Spinal cord (tissue), 9 donors: ENCODE measurements at regions not wholly inside any gene's neighbourhood (a gene's known extent, or its start where the extent isn't known, plus 50 kb on each side); places are given as distances from the start of the nearest gene placed in this dataset.

ENCODE experiments used
- DNase-seq, 6 donors: peaks; one replicate each; pipeline versions ENCODE4 v3.0.0 to v3.0.0-alpha.2; 2013 to 2015; ENCODE audit warnings: low spot score in 6 of 6, low read depth in 4 of 6
- H3K27ac ChIP-seq: one replicate; pipeline ENCODE4 v1.5.1; 2013; ENCODE audit warnings: low read depth, low read length, control low read depth
- H3K27me3 ChIP-seq: one replicate; pipeline ENCODE4 v1.6.1; 2013; ENCODE audit warnings: low read length; ENCODE audit not compliant: control insufficient read depth, insufficient read depth
- H3K36me3 ChIP-seq: one replicate; pipeline ENCODE4 v1.6.1; 2013; ENCODE audit warnings: low read length; ENCODE audit not compliant: control insufficient read depth, insufficient read depth
- H3K4me1 ChIP-seq: one replicate; pipeline ENCODE4 v1.6.1; 2013; ENCODE audit warnings: low read length; ENCODE audit not compliant: control insufficient read depth, insufficient read depth
- H3K4me3 ChIP-seq: one replicate; pipeline ENCODE4 v1.5.1; 2013; ENCODE audit warnings: low read depth, low read length, control low read depth
- H3K9me3 ChIP-seq: one replicate; pipeline ENCODE4 v1.6.1; 2013; ENCODE audit warnings: low read length; ENCODE audit not compliant: control insufficient read depth, insufficient read depth
- WGBS: methylation state at CpG from one replicate; pipeline ENCODE4 v1.1.5; 2013; ENCODE audit warnings: missing lambda C conversion rate; ENCODE audit not compliant: insufficient coverage; 5-methylcytosine and 5-hydroxymethylcytosine counted together
- donor health status: healthy.

DNA sequence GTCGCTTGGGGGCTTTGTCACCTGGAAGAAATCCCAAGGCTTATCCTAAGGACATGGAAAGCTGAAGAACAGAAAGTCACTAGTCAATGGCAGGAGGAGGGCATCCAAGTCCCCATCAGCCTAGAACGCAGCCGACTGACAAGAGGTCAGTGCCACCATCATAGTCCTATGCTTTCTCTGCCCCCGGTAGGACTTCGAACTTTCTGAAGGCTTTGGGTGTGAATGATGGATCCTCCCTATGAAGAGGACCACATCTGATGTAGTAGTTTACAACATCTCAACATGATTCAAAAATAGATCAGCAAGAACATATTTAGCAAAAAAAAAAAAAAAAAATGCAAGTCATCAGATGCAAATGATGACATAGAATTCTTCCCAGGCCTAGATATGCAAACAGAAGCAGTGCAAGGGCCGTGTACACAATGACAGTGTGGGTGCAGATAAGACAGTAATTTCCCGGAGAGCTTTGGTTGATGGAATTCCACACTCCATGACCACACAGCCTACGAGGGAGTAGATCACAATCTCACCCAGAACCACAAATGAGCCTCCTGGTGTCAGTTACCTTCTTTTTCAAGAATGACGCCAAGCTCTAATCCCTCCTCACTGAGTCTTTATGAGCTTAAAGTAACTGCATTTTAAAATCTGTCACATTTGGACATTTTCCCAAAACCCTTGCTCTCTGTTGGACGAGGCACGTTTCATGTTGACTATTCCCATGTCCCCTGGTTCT lies 88.2 kb downstream of the PSMG1 start:
- no peaks in the 10 kb centered on the region for H3K9me3 ChIP-seq
- H3K36me3 ChIP-seq: no peaks in the 10 kb centered on the region
- DNase-seq: peak in 1 of 6 donors; percentile 52
- H3K27me3 ChIP-seq: no peaks in the 10 kb centered on the region
- H3K27ac ChIP-seq: no peak overlapping the region
- WGBS: 80% methylated on average over 8 of the region's 11 CpGs
- H3K4me3 ChIP-seq: no peak overlapping the region
- peaks cover 29% of the 10 kb centered on the region for H3K4me1 ChIP-seq

DNA sequence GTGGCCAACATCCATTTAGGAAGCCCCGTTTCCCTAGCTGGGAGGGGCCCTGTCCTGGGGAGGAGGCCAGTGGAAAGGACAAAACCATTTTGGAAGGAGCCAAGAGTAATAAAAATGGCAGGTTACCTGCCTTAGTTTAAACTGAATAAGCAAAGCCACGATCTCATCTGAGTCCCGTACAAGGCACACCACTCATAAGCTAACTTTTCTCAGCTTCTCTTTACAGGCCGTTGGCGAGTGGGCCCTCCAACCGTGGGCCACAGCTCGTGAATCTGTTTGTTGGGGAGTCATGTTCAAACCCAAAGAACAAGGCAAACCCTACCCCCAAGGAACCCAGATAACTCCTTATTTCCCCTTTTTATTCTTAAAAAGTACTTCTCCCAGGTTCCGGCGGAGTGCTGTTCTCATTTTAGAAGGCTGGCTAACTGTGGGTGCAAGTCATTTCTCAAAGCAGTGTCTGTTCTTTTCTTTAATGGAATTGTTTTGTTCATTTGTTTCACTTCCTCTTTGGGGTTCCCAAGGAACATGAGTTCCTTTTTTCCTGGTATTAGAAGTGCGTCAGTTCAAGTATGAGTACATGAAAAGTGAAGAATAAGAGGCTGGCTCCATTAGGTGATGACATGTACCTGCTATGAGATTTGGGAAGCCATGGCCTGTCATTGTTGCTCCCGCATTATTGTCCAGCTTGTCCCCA lies 89.0 kb downstream of the PSMG1 start:
- H3K4me1 ChIP-seq: peaks cover 29% of the 10 kb centered on the region
- no peaks in the 10 kb centered on the region for H3K36me3 ChIP-seq
- no peaks in the 10 kb centered on the region for H3K27me3 ChIP-seq
- WGBS: 88% methylated on average over 9 of the region's 11 CpGs
- no peaks in the 10 kb centered on the region for H3K9me3 ChIP-seq
- no peak for DNase-seq
- H3K27ac ChIP-seq: no peak overlapping the region
- H3K4me3 ChIP-seq: no peak overlapping the region

DNA sequence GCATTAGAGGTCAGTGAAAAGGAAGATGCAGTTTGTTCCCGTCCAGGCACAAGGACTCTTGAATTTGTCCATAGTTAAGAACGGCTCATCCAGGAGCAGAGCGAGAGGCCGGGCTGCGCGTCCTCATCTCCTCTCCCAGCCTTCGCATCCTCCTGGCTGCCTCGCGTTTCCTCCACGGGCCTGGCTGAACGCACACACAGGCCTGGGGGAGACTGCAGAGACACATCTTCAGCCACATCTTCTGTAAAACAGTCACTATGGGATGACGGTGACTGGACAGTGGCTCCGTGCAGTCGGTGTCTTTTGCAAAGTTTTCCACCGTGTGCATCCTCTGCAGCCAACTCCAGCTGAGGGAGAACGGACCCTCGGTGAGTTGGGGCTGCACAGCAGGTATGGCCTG lies 89.7 kb downstream of the PSMG1 start:
- no peak for DNase-seq
- no peaks in the 10 kb centered on the region for H3K9me3 ChIP-seq
- H3K27me3 ChIP-seq: no peaks in the 10 kb centered on the region
- WGBS: 88% methylated on average over 17 of the region's 17 CpGs
- no peaks in the 10 kb centered on the region for H3K36me3 ChIP-seq
- no peak overlapping the region for H3K4me3 ChIP-seq
- H3K27ac ChIP-seq: no peak overlapping the region
- H3K4me1 ChIP-seq: peaks cover 30% of the 10 kb centered on the region

DNA sequence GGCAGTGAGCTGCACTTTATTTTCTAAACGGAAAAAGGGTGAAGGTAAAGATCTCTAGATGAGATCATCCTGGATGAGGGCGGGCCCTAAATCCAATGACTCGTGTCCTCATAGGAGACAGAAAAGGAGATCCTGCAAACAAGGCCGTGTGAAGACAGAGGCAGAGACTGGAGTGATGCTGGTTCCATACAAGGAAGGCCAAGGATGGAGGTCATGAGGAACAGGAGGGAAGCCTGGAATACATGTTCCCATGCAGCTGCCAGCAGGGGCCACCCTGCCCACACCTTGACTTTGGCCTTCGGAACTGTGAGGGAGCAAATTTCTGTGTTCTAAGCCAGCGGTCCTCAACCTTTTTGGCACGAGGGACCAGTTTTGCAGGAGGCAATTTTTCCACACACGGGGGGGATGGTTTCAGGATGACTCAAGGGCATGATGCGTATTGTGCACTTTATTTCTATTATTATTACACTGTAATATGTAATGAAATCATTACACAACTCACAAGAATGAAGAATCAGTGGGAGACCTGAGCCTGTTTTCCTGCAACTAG lies 94.3 kb downstream of the PSMG1 start:
- DNase-seq: no peak
- peaks cover 21% of the 10 kb centered on the region for H3K4me1 ChIP-seq
- no peaks in the 10 kb centered on the region for H3K36me3 ChIP-seq
- no peak overlapping the region for H3K4me3 ChIP-seq
- H3K27me3 ChIP-seq: peaks cover 2% of the 10 kb centered on the region
- H3K9me3 ChIP-seq: no peaks in the 10 kb centered on the region
- peak overlapping the region; percentile 85 for H3K27ac ChIP-seq
- 70% methylated on average over 5 of the region's 9 CpGs for WGBS

DNA sequence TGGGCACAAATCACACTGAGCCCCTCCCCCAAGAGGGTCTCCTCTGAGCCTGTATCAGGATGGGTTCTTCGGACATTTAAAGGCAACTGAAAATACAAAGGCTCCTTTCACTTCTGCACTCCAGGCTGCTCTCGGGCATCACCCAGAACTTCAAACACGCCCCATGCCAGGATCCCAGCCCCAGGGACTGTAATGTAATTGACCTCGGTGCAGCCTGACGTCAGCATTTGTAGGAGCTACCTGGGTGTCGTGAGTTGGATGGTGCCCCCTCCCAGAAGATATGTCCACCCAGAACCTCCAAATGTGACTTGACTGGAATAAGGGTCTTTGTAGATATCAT lies 95.2 kb downstream of the PSMG1 start:
- Histone ChIP-seq H3K4me1 (peaks cover 26% of the 10 kb centered on the region), H3K27ac (peak overlapping the region; percentile 85), H3K4me3 (no peak overlapping the region), H3K27me3 (peaks cover 2% of the 10 kb centered on the region), H3K9me3 (no peaks in the 10 kb centered on the region), H3K36me3 (no peaks in the 10 kb centered on the region)
- no peak for DNase-seq
- whole genome bisulfite sequencing: 46% methylated on average over 3 of the region's 6 CpGs

DNA sequence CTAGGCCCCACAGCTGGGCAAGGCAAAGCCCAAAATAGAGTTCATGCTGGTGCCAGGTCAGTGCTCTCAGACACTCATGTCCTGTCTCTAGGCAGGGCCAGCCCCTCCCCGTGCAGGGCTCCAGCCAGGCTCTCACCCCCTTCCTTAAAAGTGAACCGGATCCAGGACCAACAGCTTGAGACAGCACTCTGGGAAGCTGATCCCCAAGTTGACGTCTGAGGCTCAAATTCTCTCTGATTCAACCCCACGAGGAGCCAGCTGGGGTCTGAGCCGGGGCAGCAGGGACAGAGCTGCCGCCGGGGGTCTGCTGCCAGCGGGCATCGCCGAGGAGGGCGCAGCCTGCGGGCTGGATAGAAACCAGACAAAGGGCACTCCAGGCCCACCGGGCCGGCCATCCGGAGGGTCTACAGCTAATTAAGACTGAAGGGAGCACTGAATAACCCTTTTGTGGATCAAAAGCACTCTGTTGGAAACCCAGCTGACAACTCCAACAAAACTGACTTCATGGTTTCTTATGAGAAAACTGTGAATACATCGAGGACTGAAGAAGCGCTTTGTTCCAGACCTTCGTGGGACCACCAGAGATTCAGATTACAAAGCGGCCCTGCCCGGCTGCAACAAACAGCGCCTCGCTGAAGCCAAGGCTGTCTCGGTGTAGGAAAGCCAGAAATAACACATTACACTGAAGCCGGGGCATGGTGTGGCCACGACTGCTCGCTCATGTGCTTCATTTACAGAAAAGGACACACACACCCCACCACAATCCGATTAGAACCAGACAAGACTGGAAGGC lies 95.8 kb downstream of the PSMG1 start:
- H3K27ac ChIP-seq: peak overlapping the region; percentile 85
- H3K27me3 ChIP-seq: peaks cover 2% of the 10 kb centered on the region
- H3K4me1 ChIP-seq: peaks cover 28% of the 10 kb centered on the region
- DNase-seq: peak in 3 of 6 donors; percentile 51 to 78 (median 75)
- no peaks in the 10 kb centered on the region for H3K9me3 ChIP-seq
- 26% methylated on average over 27 of the region's 27 CpGs for WGBS
- H3K36me3 ChIP-seq: no peaks in the 10 kb centered on the region
- H3K4me3 ChIP-seq: no peak overlapping the region

DNA sequence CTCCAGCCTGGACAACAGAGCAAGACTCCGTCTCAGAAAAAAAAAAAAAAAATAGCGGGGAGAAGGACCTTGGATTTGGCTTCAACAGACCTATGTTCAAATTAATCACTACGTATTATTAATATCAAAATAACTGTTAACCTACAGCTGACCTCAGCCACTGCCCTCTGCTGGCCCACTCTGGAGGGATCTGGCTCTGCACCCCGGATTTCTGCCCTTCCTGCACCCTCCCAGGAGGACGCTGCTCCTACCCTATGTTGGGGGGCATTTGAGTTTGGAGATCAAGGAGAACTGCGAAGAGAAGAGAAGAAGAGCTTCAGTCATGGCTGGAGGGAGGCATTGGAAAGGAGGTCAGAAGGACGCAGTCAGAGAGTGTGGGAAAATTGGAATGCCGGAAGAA lies 96.7 kb downstream of the PSMG1 start:
- 92% methylated on average over 2 of the region's 8 CpGs for WGBS
- Histone ChIP-seq H3K36me3 (no peaks in the 10 kb centered on the region), H3K9me3 (no peaks in the 10 kb centered on the region), H3K4me3 (no peak overlapping the region), H3K4me1 (peaks cover 28% of the 10 kb centered on the region), H3K27me3 (peaks cover 2% of the 10 kb centered on the region), H3K27ac (peak overlapping the region; percentile 85)
- DNase-seq: no peak

DNA sequence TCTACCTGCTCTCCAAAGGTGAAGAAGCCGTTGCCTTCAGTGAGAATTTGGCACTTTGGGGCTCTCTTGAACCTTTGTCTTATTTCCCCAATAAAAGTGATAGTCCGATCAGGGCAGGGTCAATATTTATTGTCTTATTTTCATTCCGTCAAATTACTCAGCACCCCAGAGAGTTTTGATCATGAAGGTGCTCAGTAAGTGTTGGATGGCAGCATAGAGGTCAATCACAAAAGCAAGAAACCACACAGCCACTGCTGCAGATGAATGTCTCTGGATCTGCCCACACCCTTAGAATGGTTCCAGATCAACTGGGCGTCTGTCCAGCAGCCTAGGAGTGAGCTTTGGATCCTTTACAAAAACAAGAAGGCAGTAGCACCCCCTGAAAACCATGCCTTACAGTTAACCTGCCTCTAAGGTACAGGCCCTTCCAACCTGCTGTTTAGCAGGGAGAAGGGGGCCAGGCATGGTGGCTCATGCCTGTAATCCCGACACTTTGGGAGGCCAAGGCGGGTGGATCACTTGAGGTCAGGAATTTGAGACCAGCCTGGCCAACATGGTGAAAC lies 97.3 kb downstream of the PSMG1 start:
- no peak overlapping the region for H3K27ac ChIP-seq
- H3K27me3 ChIP-seq: peaks cover 2% of the 10 kb centered on the region
- H3K9me3 ChIP-seq: no peaks in the 10 kb centered on the region
- no peak for DNase-seq
- 93% methylated on average over 2 of the region's 6 CpGs for WGBS
- H3K36me3 ChIP-seq: no peaks in the 10 kb centered on the region
- H3K4me1 ChIP-seq: peaks cover 32% of the 10 kb centered on the region
- no peak overlapping the region for H3K4me3 ChIP-seq

DNA sequence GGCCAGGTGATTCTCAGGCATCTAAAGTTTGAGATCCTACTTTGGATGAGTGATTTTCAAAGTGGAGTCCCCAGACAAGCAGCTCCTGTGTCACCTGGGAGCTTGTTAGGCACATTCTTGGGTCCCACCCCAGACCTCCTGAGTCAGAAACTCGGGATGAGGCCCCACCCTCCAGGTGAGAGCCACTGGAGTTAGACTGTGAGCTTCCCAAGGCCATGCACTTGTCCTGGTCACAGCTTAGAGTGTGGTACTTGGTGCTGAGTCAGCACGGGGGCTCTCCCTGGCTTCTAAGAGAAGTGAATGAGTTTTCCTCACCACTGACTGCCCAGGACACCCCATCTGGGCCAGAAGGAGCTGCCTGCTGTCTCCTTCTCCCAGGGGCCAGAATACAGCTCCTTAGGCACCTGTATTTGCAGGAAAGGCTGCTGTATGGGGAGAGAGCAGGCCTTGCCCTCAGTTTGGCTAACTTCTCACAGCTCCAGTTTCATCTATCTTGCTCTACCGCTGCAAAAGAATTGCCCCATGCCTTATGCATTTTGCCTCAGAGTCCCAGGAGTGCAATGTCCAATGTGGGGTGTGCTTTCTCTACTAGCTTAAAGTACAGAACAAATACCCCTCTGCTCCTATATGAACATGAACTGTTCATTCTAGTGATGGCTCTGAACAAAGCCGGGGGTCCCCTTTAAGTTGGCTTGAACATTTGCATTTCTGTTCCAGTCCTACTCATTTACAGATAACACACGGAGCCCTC lies 98.1 kb downstream of the PSMG1 start:
- DNase-seq: no peak
- H3K27ac ChIP-seq: no peak overlapping the region
- H3K4me1 ChIP-seq: peaks cover 35% of the 10 kb centered on the region
- H3K27me3 ChIP-seq: peaks cover 2% of the 10 kb centered on the region
- H3K9me3 ChIP-seq: no peaks in the 10 kb centered on the region
- no peaks in the 10 kb centered on the region for H3K36me3 ChIP-seq
- no peak overlapping the region for H3K4me3 ChIP-seq
- 92% methylated on average over 3 of the region's 5 CpGs for WGBS
